GM23338 (cell line): ENCODE measurements at regions not wholly inside any gene's neighbourhood (a gene's known extent, or its start where the extent isn't known, plus 50 kb on each side); places are given as distances from the start of the nearest gene placed in this dataset.

ENCODE experiments used
- ATAC-seq: fragments of 200-7000 bp; cut with Tn5 transposase; 3 replicates; pipeline ENCODE4 v1.9.1; 2020
- DNase-seq: peaks from one replicate; pipeline ENCODE4 v3.0.0-alpha.2; 2015; ENCODE audit warnings: low spot score
- H2AFZ ChIP-seq: fragments of 200-600 bp; sonication (generic); 2 replicates; pipeline ENCODE4 v1.8.0; 2016; ENCODE audit warnings: antibody characterized with exemption, mild to moderate bottlenecking, moderate library complexity
- H3F3A ChIP-seq: fragments of 200-600 bp; sonication (generic); replicated peaks from 2 replicates; pipeline ENCODE4 v1.8.0; 2017; ENCODE audit warnings: antibody characterized with exemption, mixed run types, low read depth
- H3K27ac ChIP-seq: fragments of 200-600 bp; sonication (generic); 2 replicates; pipeline ENCODE4 v1.6.1; 2016; ENCODE audit warnings: low read depth
- H3K27me3 ChIP-seq: fragments of 200-600 bp; sonication (generic); 2 replicates; pipeline ENCODE4 v1.8.0; 2016; ENCODE audit warnings: mild to moderate bottlenecking, mixed run types, moderate library complexity; ENCODE audit not compliant: insufficient read depth
- H3K36me3 ChIP-seq: fragments of 200-600 bp; sonication (generic); 2 replicates; pipeline ENCODE4 v1.8.0; 2016; ENCODE audit warnings: mild to moderate bottlenecking; ENCODE audit not compliant: insufficient read depth
- H3K4me1 ChIP-seq: fragments of 200-600 bp; sonication (generic); 2 replicates; pipeline ENCODE4 v1.8.0; 2016; ENCODE audit warnings: mild to moderate bottlenecking, moderate library complexity; ENCODE audit not compliant: insufficient read depth
- H3K4me2 ChIP-seq: fragments of 200-600 bp; sonication (generic); 2 replicates; pipeline ENCODE4 v1.7.1; 2017; ENCODE audit warnings: mixed run types
- H3K4me3 ChIP-seq: fragments of 200-600 bp; sonication (generic); 2 replicates; pipeline ENCODE4 v1.6.1; 2016; ENCODE audit warnings: mixed run types
- H3K79me2 ChIP-seq: fragments of 200-600 bp; sonication (generic); replicated peaks from 2 replicates; pipeline ENCODE4 v1.8.0; 2017; ENCODE audit warnings: mild to moderate bottlenecking; ENCODE audit not compliant: insufficient read depth
- H3K9me2 ChIP-seq: fragments of 200-600 bp; sonication (generic); 2 replicates; pipeline ENCODE4 v1.8.0; 2017; ENCODE audit not compliant: insufficient read depth
- H4K20me1 ChIP-seq: fragments of 200-600 bp; sonication (generic); replicated peaks from 2 replicates; pipeline ENCODE4 v1.8.0; 2017; ENCODE audit warnings: mild to moderate bottlenecking; ENCODE audit not compliant: insufficient read depth
- H3K27ac Mint-ChIP-seq: 2 replicates; pipeline ENCODE4 v1.8.0; 2020; ENCODE audit warnings: inconsistent platforms, mild to moderate bottlenecking, moderate library complexity, mixed read lengths
- H3K27me3 Mint-ChIP-seq: 3 replicates; pipeline ENCODE4 v1.8.0; 2022; ENCODE audit warnings: low read depth, mild to moderate bottlenecking, moderate library complexity, mixed read lengths, inconsistent platforms; ENCODE audit not compliant: insufficient read depth, poor library complexity
- H3K36me3 Mint-ChIP-seq: 3 replicates; pipeline ENCODE4 v1.8.0; 2021; ENCODE audit warnings: low read depth, mild to moderate bottlenecking, inconsistent platforms, moderate library complexity, mixed read lengths
- H3K4me1 Mint-ChIP-seq: 3 replicates; pipeline ENCODE4 v1.8.0; 2020; ENCODE audit warnings: mild to moderate bottlenecking, inconsistent platforms, mixed read lengths
- H3K4me3 Mint-ChIP-seq: 3 replicates; pipeline ENCODE4 v1.8.0; 2021; ENCODE audit warnings: moderate library complexity, mild to moderate bottlenecking, inconsistent platforms, mixed read lengths
- H3K9me3 Mint-ChIP-seq: 3 replicates; pipeline ENCODE4 v1.8.0; 2020; ENCODE audit warnings: moderate library complexity, mild to moderate bottlenecking, inconsistent platforms, mixed read lengths
- EZH2 ChIP-seq: fragments of 200-600 bp; sonication (generic); IDR thresholded peaks from one replicate; pipeline ENCODE4 v1.8.0; 2017; ENCODE audit warnings: antibody characterized with exemption, mild to moderate bottlenecking, low read depth; ENCODE audit not compliant: unreplicated experiment
- ZNF462 ChIP-seq: fragments of 250-450 bp; sonication (Bioruptor Pico); IDR thresholded peaks from 2 replicates; pipeline ENCODE4 v1.5.0; 2020; ENCODE audit warnings: mild to moderate bottlenecking, moderate library complexity
- TF ChIP-seq, protein P1 (sequence below), 2 experiments: fragments of 200-600 bp in 1 of 2; sonication (generic) in 1 of 2; conservative IDR thresholded peaks; 2 replicates each; pipeline versions ENCODE4 v1.5.1 to v1.6.1; 2016 to 2017; ENCODE audit warnings: antibody characterized with exemption in 2 of 2, low read depth in 2 of 2, mild to moderate bottlenecking in 2 of 2, moderate library complexity in 1 of 2

DNA sequence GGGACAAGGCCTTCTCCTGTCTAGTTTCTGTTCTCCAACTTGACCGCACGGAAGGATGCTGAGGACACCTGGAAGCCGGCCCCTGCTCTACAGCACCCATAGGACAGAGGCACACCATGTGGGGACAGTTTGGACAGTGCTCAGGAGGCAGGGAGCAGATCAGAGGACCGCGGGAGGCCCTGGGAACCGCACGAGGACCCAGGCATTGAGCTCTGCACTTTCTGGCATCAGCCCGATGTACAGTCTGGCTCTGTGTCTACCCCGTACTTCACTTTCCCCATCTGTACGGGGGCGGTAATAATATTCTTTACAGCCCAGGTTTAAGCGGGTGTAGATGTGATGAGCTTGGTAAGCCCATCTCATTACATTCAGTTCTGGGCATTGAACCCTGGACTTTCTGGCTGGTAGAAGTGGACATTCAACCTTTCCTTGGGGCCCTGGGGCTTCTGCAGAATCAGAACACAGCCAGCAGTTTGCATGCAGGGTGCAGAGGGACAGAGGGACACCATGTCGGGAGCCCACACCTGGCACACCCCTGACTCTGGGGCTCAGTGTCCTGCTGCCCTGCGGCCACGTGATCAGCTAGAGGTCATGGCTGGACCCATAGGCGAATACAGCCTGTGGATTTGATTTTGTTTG, 258.7 kb downstream of the SEC14L1 start:
- H3K79me2 ChIP-seq = peaks cover 81% of the 10 kb centered on the region
- H3K4me2 ChIP-seq = no peak overlapping the region
- peaks cover 4% of the 10 kb centered on the region; the same call in 1 of the 2 replicates for H3K4me1 ChIP-seq
- no peak overlapping the region for H3K4me3 ChIP-seq
- no peak overlapping the region for H2AFZ ChIP-seq
- Mint-ChIP-seq H3K27ac (no peak overlapping the region), H3K27me3 (peaks cover 28% of the 10 kb centered on the region), H3K4me3 (no peak overlapping the region), H3K36me3 (peaks cover 12% of the 10 kb centered on the region; the same call in 2 of the 3 replicates), H3K9me3 (no peaks in the 10 kb centered on the region), H3K4me1 (peaks cover 29% of the 10 kb centered on the region)
- H3K36me3 ChIP-seq = no peaks in the 10 kb centered on the region
- TF ChIP-seq, protein P1, sequence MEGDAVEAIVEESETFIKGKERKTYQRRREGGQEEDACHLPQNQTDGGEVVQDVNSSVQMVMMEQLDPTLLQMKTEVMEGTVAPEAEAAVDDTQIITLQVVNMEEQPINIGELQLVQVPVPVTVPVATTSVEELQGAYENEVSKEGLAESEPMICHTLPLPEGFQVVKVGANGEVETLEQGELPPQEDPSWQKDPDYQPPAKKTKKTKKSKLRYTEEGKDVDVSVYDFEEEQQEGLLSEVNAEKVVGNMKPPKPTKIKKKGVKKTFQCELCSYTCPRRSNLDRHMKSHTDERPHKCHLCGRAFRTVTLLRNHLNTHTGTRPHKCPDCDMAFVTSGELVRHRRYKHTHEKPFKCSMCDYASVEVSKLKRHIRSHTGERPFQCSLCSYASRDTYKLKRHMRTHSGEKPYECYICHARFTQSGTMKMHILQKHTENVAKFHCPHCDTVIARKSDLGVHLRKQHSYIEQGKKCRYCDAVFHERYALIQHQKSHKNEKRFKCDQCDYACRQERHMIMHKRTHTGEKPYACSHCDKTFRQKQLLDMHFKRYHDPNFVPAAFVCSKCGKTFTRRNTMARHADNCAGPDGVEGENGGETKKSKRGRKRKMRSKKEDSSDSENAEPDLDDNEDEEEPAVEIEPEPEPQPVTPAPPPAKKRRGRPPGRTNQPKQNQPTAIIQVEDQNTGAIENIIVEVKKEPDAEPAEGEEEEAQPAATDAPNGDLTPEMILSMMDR (conservative IDR thresholded peaks at IDR 0.05; ENCODE audit: low read depth in 2 of 2) = no peak
- TF ChIP-seq EZH2 (no peak), ZNF462 (CRISPR knock-in tag) (no peak)
- ATAC-seq = no peak
- no peak for DNase-seq
- no peak overlapping the region for H3K27ac ChIP-seq
- H3K9me2 ChIP-seq = no peaks in the 10 kb centered on the region
- peaks cover 7% of the 10 kb centered on the region; the same call in 1 of the 2 replicates for H4K20me1 ChIP-seq
- H3K27me3 ChIP-seq = no peaks in the 10 kb centered on the region
- no peaks in the 10 kb centered on the region for H3F3A ChIP-seq
